WTC11 (cell line): ENCODE measurements at regions not wholly inside any gene's neighbourhood (a gene's known extent, or its start where the extent isn't known, plus 50 kb on each side); places are given as distances from the start of the nearest gene placed in this dataset.

Experiments
- NR2C2 ChIP-seq: sonication (generic); formaldehyde crosslinking; IDR thresholded peaks from 2 replicates; pipeline ENCODE4 v1.8.0; 2022; ENCODE audit warnings: mild to moderate bottlenecking, missing genetic modification reagents
- ZBTB21 ChIP-seq: sonication (generic); formaldehyde crosslinking; IDR thresholded peaks from 2 replicates; pipeline ENCODE4 v1.8.1; 2023; ENCODE audit warnings: mild to moderate bottlenecking, missing genetic modification reagents, borderline replicate concordance
- TF ChIP-seq, protein P1 (sequence below): fragments of 200-600 bp; IDR thresholded peaks from 2 replicates; pipeline ENCODE4 v1.8.0; 2022; ENCODE audit warnings: antibody characterized with exemption
- TF ChIP-seq, protein P2 (sequence below): sonication (generic); formaldehyde crosslinking; IDR thresholded peaks from 2 replicates; pipeline ENCODE4 v1.8.1; 2023; ENCODE audit warnings: mild to moderate bottlenecking, missing genetic modification reagents, moderate library complexity

DNA sequence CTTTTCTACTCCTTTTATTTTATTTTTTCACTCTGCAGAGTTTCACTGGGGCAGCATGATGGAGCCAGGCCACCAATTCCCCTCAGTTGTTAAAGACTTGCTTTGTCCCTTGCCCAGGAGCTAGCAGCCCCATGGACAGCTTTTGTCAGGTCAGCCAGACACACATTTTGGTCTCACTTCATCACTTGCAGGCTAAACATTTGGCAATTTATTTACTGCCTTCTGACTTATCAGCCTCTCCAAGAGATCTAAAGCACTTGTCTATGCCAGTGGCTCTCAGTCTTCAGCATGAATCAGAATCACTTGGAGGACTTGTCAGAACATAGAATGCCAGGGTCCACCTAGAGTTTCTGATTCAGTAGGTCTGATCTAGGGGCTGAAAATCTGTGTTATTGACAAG, 66.4 kb upstream of the GDF10 start:
- TF ChIP-seq NR2C2 (CRISPR knock-in tag) (no peak), ZBTB21 (CRISPR knock-in tag) (no peak)
- TF ChIP-seq, protein P1, sequence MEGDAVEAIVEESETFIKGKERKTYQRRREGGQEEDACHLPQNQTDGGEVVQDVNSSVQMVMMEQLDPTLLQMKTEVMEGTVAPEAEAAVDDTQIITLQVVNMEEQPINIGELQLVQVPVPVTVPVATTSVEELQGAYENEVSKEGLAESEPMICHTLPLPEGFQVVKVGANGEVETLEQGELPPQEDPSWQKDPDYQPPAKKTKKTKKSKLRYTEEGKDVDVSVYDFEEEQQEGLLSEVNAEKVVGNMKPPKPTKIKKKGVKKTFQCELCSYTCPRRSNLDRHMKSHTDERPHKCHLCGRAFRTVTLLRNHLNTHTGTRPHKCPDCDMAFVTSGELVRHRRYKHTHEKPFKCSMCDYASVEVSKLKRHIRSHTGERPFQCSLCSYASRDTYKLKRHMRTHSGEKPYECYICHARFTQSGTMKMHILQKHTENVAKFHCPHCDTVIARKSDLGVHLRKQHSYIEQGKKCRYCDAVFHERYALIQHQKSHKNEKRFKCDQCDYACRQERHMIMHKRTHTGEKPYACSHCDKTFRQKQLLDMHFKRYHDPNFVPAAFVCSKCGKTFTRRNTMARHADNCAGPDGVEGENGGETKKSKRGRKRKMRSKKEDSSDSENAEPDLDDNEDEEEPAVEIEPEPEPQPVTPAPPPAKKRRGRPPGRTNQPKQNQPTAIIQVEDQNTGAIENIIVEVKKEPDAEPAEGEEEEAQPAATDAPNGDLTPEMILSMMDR = no peak
- TF ChIP-seq, protein P2, sequence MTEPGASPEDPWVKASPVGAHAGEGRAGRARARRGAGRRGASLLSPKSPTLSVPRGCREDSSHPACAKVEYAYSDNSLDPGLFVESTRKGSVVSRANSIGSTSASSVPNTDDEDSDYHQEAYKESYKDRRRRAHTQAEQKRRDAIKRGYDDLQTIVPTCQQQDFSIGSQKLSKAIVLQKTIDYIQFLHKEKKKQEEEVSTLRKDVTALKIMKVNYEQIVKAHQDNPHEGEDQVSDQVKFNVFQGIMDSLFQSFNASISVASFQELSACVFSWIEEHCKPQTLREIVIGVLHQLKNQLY (CRISPR knock-in tag) = no peak
